ENCODE measurements at regions not wholly inside any gene's neighbourhood (a gene's known extent, or its start where the extent isn't known, plus 50 kb on each side); places are given as distances from the start of the nearest gene placed in this dataset.

DNA sequence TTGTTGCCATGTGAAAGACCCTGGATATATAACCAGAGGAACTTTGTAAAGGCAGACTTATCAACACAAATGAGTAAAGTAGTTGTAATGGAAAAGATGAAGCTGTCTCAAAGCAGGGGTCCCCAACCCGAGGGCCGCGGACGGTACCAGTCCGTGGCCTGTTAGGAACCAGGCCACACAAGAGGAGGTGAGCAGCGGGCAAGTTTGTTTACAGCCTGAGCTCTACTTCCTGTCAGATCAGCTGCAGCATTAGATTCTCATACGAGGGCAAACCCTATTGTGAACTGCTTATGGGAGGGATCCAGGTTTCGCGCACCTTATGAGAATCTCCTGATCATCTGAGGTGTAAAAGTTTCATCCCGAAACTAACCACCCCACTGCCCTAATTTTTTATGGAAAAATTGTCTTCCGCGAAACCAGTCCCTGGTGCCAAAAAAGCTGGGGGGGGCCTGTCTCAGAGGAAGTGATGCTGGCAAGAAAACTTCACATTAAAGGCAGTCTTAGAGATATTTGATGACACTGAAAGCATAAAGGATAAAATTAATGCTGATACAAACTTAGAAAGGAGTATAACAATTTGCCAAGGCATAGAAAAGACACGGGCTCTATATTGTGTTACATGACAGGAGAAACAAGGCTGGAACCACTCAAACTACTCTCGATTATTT is 57.5 kb upstream of the MSTN start:
- Histone ChIP-seq H3K23ac (ENCODE audit: low read length) (no peak overlapping the region), H4K12ac (ENCODE audit: low read depth, low read length) (no peak overlapping the region), H3K36me3 (ENCODE audit: control insufficient read depth in 1 of 2, insufficient read depth in 2 of 2, low read length in 2 of 2) (no peaks in the 10 kb centered on the region), H4K8ac (ENCODE audit: low read depth, low read length) (peak overlapping the region; percentile 58), H3K79me1 (ENCODE audit: low read length) (no peaks in the 10 kb centered on the region), H3K4me1 (ENCODE audit: control insufficient read depth in 1 of 2, insufficient read depth in 2 of 2, low read length in 2 of 2) (peaks cover 0 to 3% of the 10 kb centered on the region in 2 experiments), H3K9ac (ENCODE audit: low read length) (no peak overlapping the region), H3K14ac (ENCODE audit: low read length) (no peak overlapping the region), H2AFZ (ENCODE audit: insufficient read depth, low read length, poor library complexity) (no peak overlapping the region), H3K18ac (ENCODE audit: low read length) (no peak overlapping the region), H2BK5ac (ENCODE audit: low read depth, low read length, poor library complexity) (no peak overlapping the region), H2BK120ac (ENCODE audit: insufficient read depth, low read length, poor library complexity) (no peak overlapping the region), H4K91ac (ENCODE audit: low read depth, low read length) (no peak overlapping the region), H3K4me3 (ENCODE audit: low read depth, low read length) (no peak overlapping the region), H2AK5ac (ENCODE audit: low read length) (no peak overlapping the region), H3K9me3 (ENCODE audit: insufficient read depth, low read depth, low read length) (peaks cover 1% of the 10 kb centered on the region), H3K4ac (ENCODE audit: low read depth, low read length) (no peak overlapping the region), H3K4me2 (ENCODE audit: low read length) (no peak overlapping the region), H3K27ac (ENCODE audit: low read depth, low read length) (no peak overlapping the region), H2BK12ac (ENCODE audit: low read length) (no peak overlapping the region), H3K27me3 (ENCODE audit: insufficient read depth, low read length) (no peaks in the 10 kb centered on the region), H3K79me2 (ENCODE audit: control insufficient read depth, insufficient read depth, low read length, poor library complexity) (no peaks in the 10 kb centered on the region)
- no peak for DNase-seq
- no CpG with 5 or more reads among the region's 14 CpGs for WGBS (ENCODE audit: extremely low coverage, insufficient coverage, insufficient read length)

DNA sequence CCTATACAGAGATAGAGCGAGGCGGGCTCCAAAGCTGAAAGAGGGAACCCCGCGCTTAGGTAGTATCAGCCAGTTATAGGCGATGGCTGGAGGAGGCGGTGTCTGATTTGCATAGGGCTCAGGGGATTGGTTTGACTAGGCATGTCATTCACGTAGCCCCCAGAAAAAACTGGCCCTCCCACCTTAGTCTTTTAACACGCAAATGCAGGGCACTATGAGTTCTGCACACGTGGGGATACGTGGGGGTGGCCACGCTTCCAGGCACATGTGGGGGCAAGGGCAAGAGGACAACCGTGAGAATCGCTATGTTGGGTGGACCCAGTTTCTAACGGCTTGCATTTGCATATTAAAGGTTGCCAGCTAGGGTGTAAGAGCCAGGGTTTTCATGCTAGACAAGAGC is 56.7 kb upstream of the MSTN start:
- Histone ChIP-seq H3K9ac (ENCODE audit: low read length) (no peak overlapping the region), H2BK5ac (ENCODE audit: low read depth, low read length, poor library complexity) (no peak overlapping the region), H3K27ac (ENCODE audit: low read depth, low read length) (no peak overlapping the region), H3K18ac (ENCODE audit: low read length) (no peak overlapping the region), H4K91ac (ENCODE audit: low read depth, low read length) (no peak overlapping the region), H2AK5ac (ENCODE audit: low read length) (no peak overlapping the region), H3K79me2 (ENCODE audit: control insufficient read depth, insufficient read depth, low read length, poor library complexity) (no peaks in the 10 kb centered on the region), H3K4me2 (ENCODE audit: low read length) (peak overlapping the region; percentile 75), H2BK12ac (ENCODE audit: low read length) (no peak overlapping the region), H2AFZ (ENCODE audit: insufficient read depth, low read length, poor library complexity) (no peak overlapping the region), H4K8ac (ENCODE audit: low read depth, low read length) (no peak overlapping the region), H4K12ac (ENCODE audit: low read depth, low read length) (no peak overlapping the region), H3K9me3 (ENCODE audit: insufficient read depth, low read depth, low read length) (peaks cover 1% of the 10 kb centered on the region), H3K4me3 (ENCODE audit: low read depth, low read length) (peak overlapping the region; percentile 60), H3K14ac (ENCODE audit: low read length) (no peak overlapping the region), H3K23ac (ENCODE audit: low read length) (no peak overlapping the region), H3K4ac (ENCODE audit: low read depth, low read length) (no peak overlapping the region), H2BK120ac (ENCODE audit: insufficient read depth, low read length, poor library complexity) (no peak overlapping the region), H3K79me1 (ENCODE audit: low read length) (no peaks in the 10 kb centered on the region), H3K27me3 (ENCODE audit: insufficient read depth, low read length) (no peaks in the 10 kb centered on the region), H3K36me3 (ENCODE audit: control insufficient read depth in 1 of 2, insufficient read depth in 2 of 2, low read length in 2 of 2) (no peaks in the 10 kb centered on the region), H3K4me1 (ENCODE audit: control insufficient read depth in 1 of 2, insufficient read depth in 2 of 2, low read length in 2 of 2) (peaks cover 0 to 3% of the 10 kb centered on the region in 2 experiments)
- WGBS (ENCODE audit: extremely low coverage, insufficient coverage, insufficient read length), result no CpG with 5 or more reads among the region's 14 CpGs
- DNase-seq, result no peak

- H3K4me1 ChIP-seq (ENCODE audit: control insufficient read depth in 1 of 2, insufficient read depth in 2 of 2, low read length in 2 of 2), result no peaks in the 10 kb centered on the region
- H3K36me3 ChIP-seq (ENCODE audit: control insufficient read depth in 1 of 2, insufficient read depth in 2 of 2, low read length in 2 of 2), result no peaks in the 10 kb centered on the region
- H3K18ac ChIP-seq (ENCODE audit: low read length), result no peak overlapping the region
- H4K91ac ChIP-seq (ENCODE audit: low read depth, low read length), result no peak overlapping the region
- no peak overlapping the region for H2AFZ ChIP-seq (ENCODE audit: insufficient read depth, low read length, poor library complexity)
- H3K4me3 ChIP-seq (ENCODE audit: low read depth, low read length), result no peak overlapping the region
- H3K9ac ChIP-seq (ENCODE audit: low read length), result no peak overlapping the region
- H2BK5ac ChIP-seq (ENCODE audit: low read depth, low read length, poor library complexity), result no peak overlapping the region
- H3K27ac ChIP-seq (ENCODE audit: low read depth, low read length), result no peak overlapping the region
- H3K23ac ChIP-seq (ENCODE audit: low read length), result no peak overlapping the region
- peaks cover 1% of the 10 kb centered on the region for H3K9me3 ChIP-seq (ENCODE audit: insufficient read depth, low read depth, low read length)
- no peak overlapping the region for H3K14ac ChIP-seq (ENCODE audit: low read length)
- H3K79me1 ChIP-seq (ENCODE audit: low read length), result no peaks in the 10 kb centered on the region
- no peak overlapping the region for H2BK12ac ChIP-seq (ENCODE audit: low read length)
- no peak overlapping the region for H2AK5ac ChIP-seq (ENCODE audit: low read length)
- H2BK120ac ChIP-seq (ENCODE audit: insufficient read depth, low read length, poor library complexity), result no peak overlapping the region
- no CpG with 5 or more reads among the region's 1 CpG for WGBS (ENCODE audit: extremely low coverage, insufficient coverage, insufficient read length)
- no peak overlapping the region for H4K12ac ChIP-seq (ENCODE audit: low read depth, low read length)
- H3K79me2 ChIP-seq (ENCODE audit: control insufficient read depth, insufficient read depth, low read length, poor library complexity), result no peaks in the 10 kb centered on the region
- no peak overlapping the region for H4K8ac ChIP-seq (ENCODE audit: low read depth, low read length)
- no peak for DNase-seq
- H3K27me3 ChIP-seq (ENCODE audit: insufficient read depth, low read length), result no peaks in the 10 kb centered on the region
- no peak overlapping the region for H3K4me2 ChIP-seq (ENCODE audit: low read length)
- H3K4ac ChIP-seq (ENCODE audit: low read depth, low read length), result no peak overlapping the region
Observed at GRCh38 chr2:190117305-190117704, 54.8 kb upstream of the MSTN start.

GRCh38 chr2:190113000-190113399 is 50.5 kb upstream of the MSTN start:
- Histone ChIP-seq H3K27ac (ENCODE audit: low read depth, low read length) (no peak overlapping the region), H3K79me2 (ENCODE audit: control insufficient read depth, insufficient read depth, low read length, poor library complexity) (no peaks in the 10 kb centered on the region)
- WGBS (ENCODE audit: extremely low coverage, insufficient coverage, insufficient read length), result no CpG with 5 or more reads among the region's 2 CpGs

More at GRCh38 chr2:190113000-190113399, 50.5 kb upstream of the MSTN start:
- H4K8ac ChIP-seq (ENCODE audit: low read depth, low read length), result no peak overlapping the region
- H3K36me3 ChIP-seq (ENCODE audit: control insufficient read depth in 1 of 2, insufficient read depth in 2 of 2, low read length in 2 of 2), result no peaks in the 10 kb centered on the region
- no peak overlapping the region for H3K14ac ChIP-seq (ENCODE audit: low read length)
- no peak for DNase-seq
- H4K12ac ChIP-seq (ENCODE audit: low read depth, low read length), result no peak overlapping the region
- H2BK12ac ChIP-seq (ENCODE audit: low read length), result no peak overlapping the region
- no peaks in the 10 kb centered on the region for H3K9me3 ChIP-seq (ENCODE audit: insufficient read depth, low read depth, low read length)
- H3K4ac ChIP-seq (ENCODE audit: low read depth, low read length), result no peak overlapping the region
- no peak overlapping the region for H3K4me3 ChIP-seq (ENCODE audit: low read depth, low read length)
- H3K18ac ChIP-seq (ENCODE audit: low read length), result no peak overlapping the region
- H3K79me1 ChIP-seq (ENCODE audit: low read length), result no peaks in the 10 kb centered on the region
- H3K23ac ChIP-seq (ENCODE audit: low read length), result no peak overlapping the region
- no peak overlapping the region for H2BK120ac ChIP-seq (ENCODE audit: insufficient read depth, low read length, poor library complexity)
- H3K4me2 ChIP-seq (ENCODE audit: low read length), result no peak overlapping the region
- H3K27me3 ChIP-seq (ENCODE audit: insufficient read depth, low read length), result no peaks in the 10 kb centered on the region
- no peak overlapping the region for H3K9ac ChIP-seq (ENCODE audit: low read length)
- no peak overlapping the region for H4K91ac ChIP-seq (ENCODE audit: low read depth, low read length)
- H3K4me1 ChIP-seq (ENCODE audit: control insufficient read depth in 1 of 2, insufficient read depth in 2 of 2, low read length in 2 of 2), result no peaks in the 10 kb centered on the region
- no peak overlapping the region for H2BK5ac ChIP-seq (ENCODE audit: low read depth, low read length, poor library complexity)
- no peak overlapping the region for H2AK5ac ChIP-seq (ENCODE audit: low read length)
- H2AFZ ChIP-seq (ENCODE audit: insufficient read depth, low read length, poor library complexity), result no peak overlapping the region

Measured in trophoblast cell (in vitro differentiated cells and primary cell).